Activated CD8-positive, alpha-beta memory T cell treated with anti-CD3 and anti-CD28 coated beads, Interleukin-2, amount 50 U/mL, for 24 hours (primary cell): ENCODE measurements at regions not wholly inside any gene's neighbourhood (a gene's known extent, or its start where the extent isn't known, plus 50 kb on each side); places are given as distances from the start of the nearest gene placed in this dataset.
"Not testable (repeated sequence)": the region's sequence is repeated elsewhere in the genome, so short reads cannot be mapped to it uniquely, and the experiment has no call there.

Experiments
- DNase-seq: peaks from one replicate; pipeline ENCODE4 v3.0.0-alpha.2; 2020; ENCODE audit errors: extremely low read depth

DNA sequence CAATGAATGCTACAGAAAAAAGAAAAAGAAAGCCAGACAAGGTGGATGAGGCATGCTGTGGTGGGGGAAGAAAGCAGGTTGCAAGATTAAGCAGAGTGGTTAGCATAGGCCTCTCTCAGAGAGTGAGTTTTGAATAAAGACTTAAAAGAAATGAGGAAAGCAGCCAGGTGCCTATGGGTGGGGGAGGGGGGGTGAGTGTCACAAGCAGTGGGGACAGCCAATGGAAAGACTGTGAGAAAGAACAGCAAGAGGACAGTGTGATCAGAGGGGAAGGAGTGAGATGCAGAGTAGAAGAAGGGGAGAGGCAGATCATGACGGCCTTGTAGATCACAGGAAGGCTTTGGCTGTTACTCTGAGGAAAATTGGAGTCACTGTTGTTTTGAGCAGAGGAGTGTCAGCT lies 162.5 kb downstream of the SOX3 start:
- DNase-seq: no peak

DNA sequence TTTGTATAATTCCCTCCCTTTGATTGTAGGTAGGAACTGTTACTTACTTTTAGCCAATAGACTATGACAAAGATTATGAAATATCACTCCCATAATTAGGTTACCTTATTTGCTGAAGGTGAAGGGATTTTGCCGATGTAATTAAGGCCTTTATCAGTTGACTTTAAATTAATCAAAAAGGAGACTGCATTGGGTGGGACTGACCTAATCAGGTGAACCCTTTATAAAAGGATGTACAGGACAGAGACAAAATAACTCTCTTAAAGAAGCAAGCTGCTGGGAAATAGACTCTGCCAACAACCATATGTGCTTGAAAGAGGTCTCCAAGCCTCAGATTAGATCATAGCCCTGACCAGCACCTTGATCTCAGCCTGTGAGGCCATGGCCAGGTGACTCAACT lies 167.6 kb downstream of the SOX3 start:
- no peak for DNase-seq

DNA sequence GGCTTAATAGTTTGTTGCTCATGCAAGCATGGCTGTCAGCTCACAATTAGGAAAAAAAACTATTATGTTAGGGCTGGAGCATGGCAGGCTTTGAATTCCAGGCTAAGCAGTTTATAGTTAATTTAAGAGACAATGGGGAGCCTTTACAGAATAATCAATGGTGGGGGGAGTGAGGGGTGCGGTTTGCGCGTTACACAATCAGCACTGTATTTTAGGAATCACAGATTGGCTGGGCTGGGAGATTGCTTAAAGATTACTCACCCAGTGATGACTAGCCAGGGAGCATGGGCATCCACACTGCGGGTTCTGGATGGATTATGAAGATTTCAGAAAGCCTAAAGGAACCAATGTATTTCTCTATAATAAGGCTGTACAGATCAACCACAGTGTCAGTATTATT lies 186.6 kb downstream of the SOX3 start:
- DNase-seq: no peak

DNA sequence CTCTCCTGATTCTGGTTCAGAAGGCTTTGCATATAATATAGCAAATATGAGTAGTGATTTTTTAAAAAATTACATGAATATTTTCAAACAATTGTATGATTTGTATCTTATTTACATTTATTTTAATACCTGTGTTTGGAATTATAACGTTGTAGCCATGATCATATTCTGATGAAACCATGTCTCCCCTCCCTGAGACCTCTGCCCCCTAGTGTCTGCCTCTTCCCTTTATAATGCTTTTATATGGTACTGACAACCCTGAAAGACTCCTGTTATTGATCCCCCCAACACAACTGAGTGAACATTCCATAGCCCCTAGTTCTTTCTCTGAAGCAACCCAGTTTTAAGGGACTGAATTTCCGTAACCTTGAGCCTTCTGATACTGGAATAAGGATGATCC lies 187.4 kb downstream of the SOX3 start:
- no peak for DNase-seq

DNA sequence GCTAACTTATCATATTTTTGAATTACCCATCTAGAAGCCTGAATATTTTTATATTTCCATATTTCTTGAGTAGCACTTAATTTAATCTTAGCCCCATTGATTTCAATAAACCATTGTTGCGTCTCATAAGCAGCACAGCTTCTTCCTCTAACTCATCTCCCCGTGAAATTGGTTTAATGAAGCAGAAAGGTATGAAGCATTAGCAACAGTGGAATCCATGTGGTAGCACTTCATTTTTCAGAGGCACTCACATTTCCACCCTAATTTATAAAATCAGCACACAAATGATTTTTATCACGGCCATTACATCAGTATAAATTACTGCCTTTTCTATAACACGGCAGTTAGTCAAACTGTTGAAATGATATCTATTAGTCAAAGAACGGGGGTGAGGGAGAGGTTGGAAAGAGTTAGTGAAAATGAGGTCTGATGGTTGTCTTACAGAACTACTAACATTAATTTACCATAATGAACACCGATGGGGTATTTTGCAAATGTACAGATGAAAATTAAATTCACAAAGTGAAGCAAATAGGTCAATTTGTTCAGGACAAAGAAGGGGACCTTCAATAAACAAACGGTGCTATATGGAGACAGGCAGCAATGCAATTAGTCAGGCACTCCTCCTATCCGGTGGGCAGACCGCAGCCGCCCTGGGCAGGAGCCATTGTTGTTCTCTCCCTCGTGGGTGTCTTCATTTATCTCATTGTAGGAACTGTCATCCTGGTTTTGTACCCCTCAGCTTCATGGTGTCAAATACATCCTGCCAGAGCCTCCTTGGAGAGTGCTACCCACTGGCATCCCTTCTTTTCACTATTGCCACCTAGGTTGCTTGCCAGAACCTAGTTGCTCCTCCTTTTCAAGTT lies 205.7 kb downstream of the SOX3 start:
- no peak for DNase-seq

DNA sequence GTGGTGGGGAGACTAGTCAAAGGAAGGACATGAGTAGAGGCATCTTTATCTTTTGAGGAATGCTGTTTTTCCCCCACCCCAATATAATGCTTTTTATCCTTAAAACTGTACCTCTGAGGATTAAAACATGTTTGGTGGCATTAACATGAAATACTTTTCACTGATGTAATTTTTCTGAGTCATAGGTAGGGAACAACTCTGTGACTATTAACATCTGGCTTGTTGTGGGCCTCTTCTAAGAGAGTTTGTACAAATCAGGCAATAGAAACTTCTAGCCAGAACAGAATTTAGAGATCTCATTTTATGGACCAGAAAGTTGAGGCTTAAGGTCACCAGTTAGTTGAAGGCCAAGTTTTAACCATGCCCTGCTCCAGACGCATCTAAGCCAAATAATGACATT lies 207.6 kb downstream of the SOX3 start:
- DNase-seq: no peak

DNA sequence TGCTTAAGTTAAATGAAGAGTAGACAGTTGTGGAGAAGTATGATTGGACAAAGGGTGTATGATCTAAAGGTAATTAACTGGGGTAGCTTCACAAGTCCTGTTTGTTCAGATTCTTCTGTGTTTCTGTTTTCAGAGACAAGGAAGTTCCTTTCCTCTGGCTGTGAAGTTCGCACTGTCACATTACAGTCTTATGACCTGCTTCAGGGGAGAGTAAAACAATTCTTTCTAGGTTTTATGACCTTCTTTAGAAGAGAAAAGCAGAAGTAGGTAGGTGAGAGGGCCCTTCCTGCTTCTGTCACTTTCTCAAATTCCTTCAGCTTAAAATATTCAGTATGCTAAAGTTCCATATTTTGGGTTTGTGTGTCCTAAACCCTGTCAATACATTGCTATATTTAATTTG lies 211.9 kb downstream of the SOX3 start:
- DNase-seq: no peak

DNA sequence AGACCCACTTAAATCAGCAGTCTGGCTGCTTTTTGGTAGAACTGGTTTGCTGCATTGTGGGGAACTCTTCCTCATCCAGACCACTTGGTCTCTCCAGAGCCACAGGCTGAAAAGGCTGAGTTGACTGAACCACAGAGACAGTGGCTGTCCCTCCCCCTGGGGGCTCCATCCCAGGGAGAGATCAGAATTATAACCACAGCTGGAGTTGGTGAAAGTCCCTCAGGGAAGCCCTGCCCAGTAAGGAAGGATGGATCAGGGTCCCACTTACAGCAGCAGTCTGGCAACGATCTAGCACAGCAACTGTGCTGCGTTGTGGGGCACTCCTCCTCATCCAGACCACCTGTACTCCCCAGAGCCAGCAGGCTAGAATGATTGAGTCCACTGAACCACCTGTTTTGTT lies 212.7 kb downstream of the SOX3 start:
- no peak for DNase-seq

DNA sequence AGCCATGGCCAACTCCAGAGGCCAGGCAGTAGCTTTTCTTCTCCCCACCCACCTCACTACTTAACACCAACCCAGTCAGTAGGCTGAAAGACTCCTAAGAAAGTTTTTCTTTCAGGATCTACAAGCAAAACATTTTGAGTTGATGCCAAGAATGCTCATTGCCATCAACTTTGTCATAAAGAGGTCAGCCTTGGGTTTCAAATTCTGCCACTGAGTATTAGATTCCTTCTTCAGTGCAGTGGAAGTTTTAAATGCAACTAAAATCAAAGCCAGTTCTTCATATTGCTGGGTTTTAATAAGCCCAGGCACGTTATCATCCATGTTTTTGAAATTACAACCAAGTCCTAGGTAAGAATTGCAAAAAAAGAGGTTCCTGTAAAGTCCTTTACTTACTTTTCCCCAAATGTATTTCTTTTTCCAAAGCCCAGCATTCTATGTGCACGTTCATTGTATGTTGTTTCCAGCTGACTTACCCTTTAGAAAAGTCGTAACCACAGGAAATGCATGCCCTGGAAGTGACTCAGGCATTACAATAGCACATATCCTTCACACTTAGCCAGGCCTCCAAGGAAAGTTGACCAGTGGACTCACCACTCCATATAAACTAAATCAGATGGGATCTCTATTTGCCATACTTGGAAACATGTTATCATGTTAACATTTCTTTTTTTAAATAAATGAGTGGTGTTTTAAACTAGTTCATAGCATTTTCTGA lies 229.9 kb downstream of the SOX3 start:
- no peak for DNase-seq

DNA sequence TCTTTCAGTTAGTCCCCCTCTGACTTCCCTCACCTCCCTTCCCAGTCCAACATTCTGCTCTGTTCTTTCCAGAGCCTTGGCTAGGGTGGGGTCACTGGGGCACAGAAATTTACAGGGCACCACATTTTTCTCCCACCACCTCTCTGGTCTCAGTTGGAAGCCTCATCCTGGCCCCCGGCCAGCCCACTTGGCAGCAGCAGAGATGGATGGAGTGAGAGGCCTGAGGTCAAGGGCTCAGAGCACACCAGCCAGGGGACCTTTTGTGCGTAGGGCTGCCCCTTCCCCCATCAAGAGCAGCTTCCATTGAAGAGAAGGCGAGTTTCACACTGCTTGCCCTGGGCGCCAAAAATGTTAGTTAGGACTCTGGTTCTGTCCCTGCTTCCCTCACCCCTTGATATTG lies 230.9 kb downstream of the SOX3 start:
- no peak for DNase-seq

DNA sequence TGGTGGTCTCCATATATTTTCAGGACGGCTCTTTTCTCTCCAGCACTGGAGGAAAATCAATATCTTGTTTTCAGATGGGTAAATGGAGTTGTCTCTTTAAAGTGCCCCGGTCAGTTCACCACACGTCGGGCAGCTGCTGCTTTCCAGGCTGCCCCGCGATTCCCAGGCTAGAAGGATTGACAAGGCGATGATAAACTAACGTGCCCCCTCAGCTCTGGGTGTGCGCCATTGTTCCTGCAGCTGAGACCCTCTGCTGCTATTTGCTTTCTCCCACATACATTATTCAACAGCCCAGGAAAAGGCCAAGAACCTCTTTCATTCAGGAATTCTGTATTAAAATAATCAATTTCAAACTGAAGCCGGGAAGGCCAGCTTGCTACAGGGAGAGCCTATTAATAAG lies 254.5 kb downstream of the SOX3 start:
- DNase-seq: no peak

DNA sequence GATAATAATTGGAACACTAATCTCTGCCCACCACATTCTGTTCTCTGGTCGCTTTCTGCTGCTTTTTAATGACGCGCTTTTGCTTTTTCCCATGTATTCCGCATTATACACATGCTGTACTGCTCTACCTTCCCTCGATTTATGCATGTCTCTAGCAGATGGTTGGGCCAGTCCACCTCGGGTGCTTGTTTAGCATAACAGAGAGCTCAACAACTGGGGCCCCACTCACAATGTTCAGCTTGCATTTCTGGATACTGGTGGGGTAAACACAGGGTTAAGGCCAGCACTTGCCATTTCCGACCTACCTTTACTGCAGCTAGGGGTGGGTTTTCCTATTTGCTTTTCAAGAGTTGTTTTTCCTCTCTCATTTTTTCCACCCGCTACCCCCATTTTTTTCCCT lies 255.8 kb downstream of the SOX3 start:
- DNase-seq: no peak

DNA sequence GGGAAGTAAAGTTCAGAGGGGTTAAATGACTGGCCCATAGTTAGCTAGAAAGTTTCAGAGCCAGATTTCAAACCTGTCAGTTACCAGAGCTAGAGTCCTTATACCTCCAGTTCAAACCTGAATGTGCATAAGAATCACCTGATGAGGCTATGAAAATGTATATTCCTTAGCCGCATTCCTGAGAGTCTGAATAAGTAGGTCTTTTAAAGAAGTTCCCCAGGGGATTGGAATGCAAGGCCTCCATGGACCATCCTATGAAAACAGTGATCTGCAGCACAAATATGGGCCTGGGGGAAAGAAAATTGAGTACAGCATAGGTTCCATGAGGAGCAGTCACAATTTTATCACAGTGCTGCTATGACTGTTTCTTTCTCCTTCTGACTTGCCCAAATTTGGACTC lies 263.9 kb upstream of the CXorf66 start:
- DNase-seq: no peak

DNA sequence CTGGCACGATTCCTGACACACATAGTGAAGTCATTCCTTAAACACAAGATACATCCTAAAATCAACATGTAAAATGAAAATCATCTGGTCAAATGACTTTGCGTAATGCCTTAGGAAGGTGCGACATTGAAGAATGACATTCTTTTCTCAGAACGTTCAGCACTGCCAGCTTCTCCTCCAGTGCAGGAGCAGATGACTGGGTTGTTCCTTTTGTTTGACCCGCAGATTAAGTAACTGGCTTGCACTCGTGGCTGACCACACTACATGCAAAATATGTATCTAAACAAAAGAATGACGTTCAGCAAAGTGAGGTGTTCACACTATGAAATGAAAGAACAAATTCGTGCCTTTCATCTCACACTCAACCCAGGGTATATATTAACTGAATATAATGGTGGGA lies 260.7 kb upstream of the CXorf66 start:
- DNase-seq: not testable (repeated sequence)

DNA sequence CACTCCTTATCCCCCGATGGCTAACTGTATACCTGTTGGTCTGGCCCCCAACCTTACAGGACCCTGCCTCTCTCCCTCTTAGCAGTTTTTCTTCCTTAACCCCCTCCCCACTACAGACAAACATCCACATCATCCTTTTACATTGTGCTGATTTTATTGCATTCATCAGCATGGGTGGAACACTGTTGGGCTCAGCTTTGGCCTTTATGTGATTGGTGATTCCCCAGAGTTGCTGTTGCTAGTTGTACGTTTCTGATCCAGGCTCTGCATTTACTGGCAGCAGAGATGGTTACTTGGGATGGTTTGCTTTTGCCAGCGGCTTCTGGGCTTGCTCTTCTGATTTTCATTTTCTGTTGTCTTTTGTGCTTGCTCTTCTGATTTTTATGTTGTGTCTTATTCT lies 250.6 kb upstream of the CXorf66 start:
- DNase-seq: not testable (repeated sequence)

DNA sequence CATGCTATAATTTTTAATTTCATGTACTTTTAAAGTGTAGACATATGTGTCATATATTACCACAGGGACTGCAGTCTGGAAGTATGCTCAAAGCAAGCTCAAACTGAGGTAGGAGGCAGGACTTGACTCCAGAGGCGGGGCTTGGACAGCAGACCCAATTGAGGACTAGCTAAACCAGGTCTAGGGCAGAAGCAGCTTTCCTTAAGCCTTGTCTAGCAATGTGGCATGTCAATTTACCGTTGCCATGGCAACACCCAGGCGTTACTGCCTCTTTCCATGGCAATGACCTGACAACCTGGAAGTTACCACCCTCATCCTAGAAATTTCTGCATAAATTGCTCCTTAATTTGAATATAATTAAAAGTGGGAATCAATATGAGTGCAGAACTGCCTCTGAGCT lies 249.2 kb upstream of the CXorf66 start:
- DNase-seq: not testable (repeated sequence)

DNA sequence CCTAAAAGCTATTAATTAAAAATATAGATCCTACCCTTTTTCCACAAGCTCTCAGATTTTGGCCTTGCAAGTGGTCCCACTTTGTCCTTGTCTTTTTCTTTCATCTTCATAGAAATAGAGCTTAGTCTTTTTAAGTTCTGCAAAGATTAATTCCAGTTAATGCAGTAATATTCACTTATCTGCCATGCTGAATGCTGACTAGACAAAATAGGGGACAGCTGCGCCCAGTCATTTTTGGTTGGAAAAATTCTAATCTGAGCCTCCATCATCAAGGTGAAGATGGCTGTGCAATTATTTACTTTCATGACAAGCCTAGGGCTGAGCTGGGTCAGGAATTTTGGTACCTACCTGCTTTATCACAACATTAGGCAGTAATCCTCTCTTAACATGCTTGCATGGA lies 241.3 kb upstream of the CXorf66 start:
- no peak for DNase-seq

DNA sequence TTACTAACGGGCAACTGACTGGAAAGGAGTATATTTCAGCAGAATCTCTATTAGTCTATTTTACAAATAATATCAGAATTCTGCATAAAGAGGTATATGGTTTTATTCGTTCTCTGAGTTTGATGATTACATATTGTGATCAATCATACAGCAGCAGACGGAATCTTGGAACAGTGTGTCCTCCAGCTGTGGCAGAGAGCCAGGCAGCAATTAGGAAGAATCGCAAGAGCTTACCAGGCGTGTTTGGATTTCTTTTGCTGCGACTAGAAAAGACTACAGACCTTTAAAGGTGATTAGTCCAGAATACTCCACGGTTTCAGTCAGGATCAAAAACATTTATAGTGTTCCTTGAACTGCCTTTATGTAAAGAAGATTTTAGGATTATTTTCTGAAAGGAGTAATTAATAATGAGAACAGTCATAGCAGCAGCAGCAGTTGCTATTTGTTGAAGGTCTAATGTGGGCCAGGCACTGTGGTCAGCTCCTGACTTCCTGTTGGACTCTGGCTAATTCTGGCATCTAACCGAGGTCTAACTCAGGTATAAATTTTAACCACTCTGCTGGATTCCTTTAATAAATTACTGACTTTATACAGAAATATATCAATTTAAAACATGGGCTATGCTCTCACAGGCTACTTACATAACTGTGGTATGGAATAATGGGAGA lies 225.3 kb upstream of the CXorf66 start:
- DNase-seq: no peak

DNA sequence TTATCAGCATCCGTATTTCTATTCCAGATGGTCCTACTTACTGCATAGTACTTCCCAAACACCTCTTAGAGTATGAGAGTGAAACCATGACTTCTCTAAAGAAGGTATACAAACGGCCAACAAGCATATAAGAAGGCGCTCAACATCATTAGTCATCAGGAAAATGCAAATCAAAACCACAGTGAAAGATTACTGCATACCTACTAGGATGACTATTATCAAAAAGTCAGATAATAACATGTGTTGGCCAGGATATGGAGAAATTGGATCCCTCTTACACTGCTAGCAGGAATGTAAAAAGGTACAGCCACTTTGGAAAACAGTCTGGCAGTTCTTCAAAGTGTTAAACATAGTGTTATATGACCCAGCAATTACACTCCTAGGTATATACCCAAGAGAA lies 215.3 kb upstream of the CXorf66 start:
- no peak for DNase-seq

DNA sequence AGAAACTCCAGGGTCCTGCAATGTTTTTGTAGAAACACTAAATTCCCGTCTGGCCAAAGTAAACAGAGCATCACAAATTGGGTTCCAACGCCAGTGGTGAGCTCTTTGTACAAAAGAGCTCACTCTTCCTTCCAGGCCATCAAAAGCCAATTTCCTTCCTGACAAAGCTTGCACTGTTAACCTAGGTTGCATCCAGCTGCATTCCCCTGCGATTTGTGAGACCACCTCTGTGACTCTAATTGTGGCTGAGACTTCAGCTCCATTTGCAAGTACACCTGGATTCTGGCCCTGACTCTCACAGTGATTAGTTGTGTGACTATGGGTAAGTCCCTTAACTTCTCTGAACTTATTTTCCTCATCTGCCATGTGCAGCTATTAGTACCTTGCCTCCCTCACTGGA lies 212.5 kb upstream of the CXorf66 start:
- no peak for DNase-seq

DNA sequence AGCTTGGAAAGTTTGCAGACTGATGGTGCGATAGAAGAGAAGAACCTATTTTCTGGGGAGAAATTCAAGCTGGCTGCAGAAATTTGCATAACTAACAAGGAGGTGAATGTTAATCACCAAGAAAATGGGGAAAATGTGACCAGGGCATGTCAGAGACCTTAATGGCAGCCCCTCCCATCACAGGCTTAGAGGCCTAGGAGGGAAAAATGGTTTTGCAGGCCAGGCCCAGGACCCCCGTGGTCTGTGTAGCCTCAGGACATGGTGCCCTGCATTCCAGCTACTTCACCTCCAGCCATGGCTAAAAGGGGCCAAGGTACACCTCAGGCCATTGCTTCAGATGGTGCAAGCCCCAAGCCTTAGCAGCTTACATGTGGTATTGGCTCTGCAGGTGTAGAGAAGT lies 207.1 kb upstream of the CXorf66 start:
- DNase-seq: no peak

DNA sequence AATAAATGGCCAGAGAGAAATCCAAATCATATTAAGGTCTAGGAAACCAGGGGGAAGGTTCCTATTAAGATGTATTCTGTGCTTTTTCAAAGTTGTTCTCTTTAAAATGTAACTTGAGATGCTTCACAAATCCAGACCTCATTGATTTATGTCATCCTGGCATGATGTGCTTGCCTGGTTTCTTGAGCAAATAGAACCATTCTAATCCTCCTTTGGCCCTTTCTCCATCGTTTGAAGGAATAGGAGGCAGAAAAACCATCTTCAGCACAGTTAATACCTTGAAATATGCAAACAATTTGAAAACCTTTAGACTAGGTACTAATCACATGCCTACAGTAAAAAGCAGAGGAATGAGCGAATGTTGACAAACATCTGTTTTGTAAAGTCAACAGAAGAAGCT lies 202.2 kb upstream of the CXorf66 start:
- DNase-seq: no peak

DNA sequence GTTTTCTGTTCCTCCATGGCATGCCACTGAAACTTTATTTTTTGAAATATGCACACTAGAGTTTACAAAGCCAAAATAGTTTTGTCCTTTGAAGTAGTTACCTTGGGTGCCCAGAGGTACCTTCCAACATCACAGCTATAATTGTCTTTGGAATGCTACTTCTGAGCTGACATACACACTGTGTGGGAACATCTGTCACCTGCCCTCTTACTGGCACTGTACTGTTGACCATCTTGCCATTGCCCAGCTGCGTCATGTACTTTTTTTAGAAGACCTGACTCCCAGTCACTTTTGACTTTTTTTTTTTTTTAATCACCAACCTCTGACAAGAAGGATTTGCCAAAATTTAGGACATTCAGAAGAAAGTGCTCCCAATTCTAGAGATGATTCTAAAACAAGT lies 200.5 kb upstream of the CXorf66 start:
- DNase-seq: no peak
